PC-3 (cell line): ENCODE measurements at regions not wholly inside any gene's neighbourhood (a gene's known extent, or its start where the extent isn't known, plus 50 kb on each side); places are given as distances from the start of the nearest gene placed in this dataset.

Source experiments
- ATAC-seq: fragments of 200-7000 bp; cut with Tn5 transposase; 2 replicates; pipeline ENCODE4 v1.9.1; 2020; ENCODE audit warnings: mild to moderate bottlenecking, moderate library complexity
- BruUV-seq: library from RNA; stranded (reverse); fragments of 400-500 nt; replicated peaks from 2 replicates; lab custom pipeline; 2021; lab: Mats Ljungman, UMichigan
- CTCF ChIA-PET: fragments of 300-600 bp; sonication (Branson Sonifier 250); formaldehyde crosslinking; loops from one replicate; lab custom pipeline; 2022; ENCODE audit warnings: antibody characterized with exemption; lab: Charles Lee
- POLR2A ChIA-PET: fragments of 300-600 bp; sonication (Branson Sonifier 250); formaldehyde crosslinking; loops from one replicate; lab custom pipeline; 2022; ENCODE audit warnings: antibody characterized with exemption; ENCODE audit not compliant: unreplicated experiment; lab: Charles Lee
- DNase-seq: peaks from one replicate; pipeline ENCODE4 v3.0.0-alpha.2; 2015
- H2AFZ ChIP-seq: fragments of 300-600 bp; sonication (generic); 2 replicates; pipeline ENCODE4 v1.6.0; 2016; ENCODE audit warnings: antibody characterized with exemption, low read length
- H3F3A ChIP-seq: fragments of 300-600 bp; sonication (generic); one replicate; pipeline ENCODE4 v1.6.0; 2017; ENCODE audit warnings: antibody characterized with exemption, low read length, control low read depth, mild to moderate bottlenecking; ENCODE audit not compliant: unreplicated experiment
- H3K27ac ChIP-seq: fragments of 300-600 bp; sonication (generic); 2 replicates; pipeline ENCODE4 v1.5.1; 2016; ENCODE audit warnings: mild to moderate bottlenecking, low read length
- H3K27me3 ChIP-seq: fragments of 300-600 bp; sonication (generic); 2 replicates; pipeline ENCODE4 v1.6.1; 2016; ENCODE audit warnings: low read length, mixed read lengths
- H3K36me3 ChIP-seq: fragments of 300-600 bp; sonication (generic); 2 replicates; pipeline ENCODE4 v1.6.1; 2016; ENCODE audit warnings: low read depth, mixed run types, low read length, mixed read lengths
- H3K4me1 ChIP-seq: fragments of 300-600 bp; sonication (generic); 2 replicates; pipeline ENCODE4 v1.5.1; 2016; ENCODE audit warnings: low read length; ENCODE audit not compliant: insufficient read depth
- H3K4me2 ChIP-seq: fragments of 300-600 bp; sonication (generic); 2 replicates; pipeline ENCODE4 v1.6.0; 2016; ENCODE audit warnings: low read length
- H3K4me3 ChIP-seq: fragments of 300-600 bp; sonication (generic); 2 replicates; pipeline ENCODE4 v1.5.1; 2016; ENCODE audit warnings: mild to moderate bottlenecking, low read length, mixed read lengths
- H3K79me2 ChIP-seq: fragments of 300-600 bp; sonication (generic); 2 replicates; pipeline ENCODE4 v1.6.1; 2017; ENCODE audit warnings: low read length, mixed read lengths
- H3K9ac ChIP-seq: fragments of 300-600 bp; sonication (generic); 2 replicates; pipeline ENCODE4 v1.6.0; 2016; ENCODE audit warnings: mild to moderate bottlenecking, low read length
- H3K9me2 ChIP-seq: fragments of 300-600 bp; sonication (generic); replicated peaks from 2 replicates; pipeline ENCODE4 v1.6.1; 2016; ENCODE audit warnings: mixed run types, low read length, mixed read lengths
- H3K9me3 ChIP-seq: fragments of 300-600 bp; sonication (generic); 2 replicates; pipeline ENCODE4 v1.6.1; 2016; ENCODE audit warnings: low read length, mixed read lengths
- H4K20me1 ChIP-seq: fragments of 300-600 bp; sonication (generic); 2 replicates; pipeline ENCODE4 v1.6.1; 2016; ENCODE audit warnings: low read length, mixed read lengths
- EZH2 ChIP-seq: fragments of 300-600 bp; sonication (generic); IDR thresholded peaks from one replicate; pipeline ENCODE4 v1.6.1; 2017; ENCODE audit warnings: antibody characterized with exemption, mild to moderate bottlenecking, low read length; ENCODE audit not compliant: unreplicated experiment
- EZH2phosphoT487 ChIP-seq: fragments of 300-600 bp; sonication (generic); IDR thresholded peaks from 2 replicates; pipeline ENCODE4 v1.6.1; 2018; ENCODE audit warnings: mild to moderate bottlenecking, antibody characterized with exemption, low read length, borderline replicate concordance
- intact Hi-C: fragments of 100-400 bp; cut with micrococcal nuclease; formaldehyde crosslinking; loops from 2 replicates; pipeline ENCODE4 v1.9.0; 2023
- TF ChIP-seq, protein P1 (sequence below): fragments of 300-600 bp; sonication (generic); conservative IDR thresholded peaks from 2 replicates; pipeline ENCODE4 v1.5.1; 2017; ENCODE audit warnings: antibody characterized with exemption, low read depth, mild to moderate bottlenecking, low read length

DNA sequence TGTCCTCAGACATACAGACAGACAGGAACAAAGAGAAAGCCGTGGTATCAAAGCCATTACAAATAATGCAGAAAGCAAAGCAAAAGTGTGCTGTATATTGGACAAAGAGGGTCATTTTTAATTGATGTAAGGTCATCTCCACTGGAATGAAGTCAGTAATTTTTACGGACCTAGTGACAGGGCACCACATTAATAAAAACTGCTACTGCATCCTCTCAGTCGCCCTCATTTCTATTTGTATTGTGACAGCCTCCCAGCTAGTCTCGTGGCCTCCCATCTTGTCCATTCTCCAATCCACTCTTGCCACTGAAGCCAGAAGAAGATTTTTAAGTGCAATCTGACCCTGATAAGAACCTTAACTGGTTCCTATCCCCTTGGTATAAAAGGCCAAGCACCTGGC lies 132.4 kb downstream of the NUAK1 start:
- no peak for ATAC-seq
- no TSS peak for BruUV-seq
- Histone ChIP-seq H3K4me3 (no peak overlapping the region), H3K4me2 (no peak overlapping the region), H3K27ac (no peak overlapping the region), H4K20me1 (no peaks in the 10 kb centered on the region), H3K9me2 (no peaks in the 10 kb centered on the region), H3K79me2 (no peaks in the 10 kb centered on the region), H3K27me3 (no peaks in the 10 kb centered on the region), H3K4me1 (peaks cover 18% of the 10 kb centered on the region), H3K36me3 (no peaks in the 10 kb centered on the region), H3K9ac (no peak overlapping the region), H2AFZ (no peak overlapping the region), H3F3A (no peaks in the 10 kb centered on the region), H3K9me3 (no peaks in the 10 kb centered on the region)
- ChIA-PET CTCF (no interaction called here), POLR2A (no interaction called here)
- no peak for DNase-seq
- TF ChIP-seq EZH2phosphoT487 = no peak
- no peak for TF ChIP-seq EZH2
- TF ChIP-seq, protein P1, sequence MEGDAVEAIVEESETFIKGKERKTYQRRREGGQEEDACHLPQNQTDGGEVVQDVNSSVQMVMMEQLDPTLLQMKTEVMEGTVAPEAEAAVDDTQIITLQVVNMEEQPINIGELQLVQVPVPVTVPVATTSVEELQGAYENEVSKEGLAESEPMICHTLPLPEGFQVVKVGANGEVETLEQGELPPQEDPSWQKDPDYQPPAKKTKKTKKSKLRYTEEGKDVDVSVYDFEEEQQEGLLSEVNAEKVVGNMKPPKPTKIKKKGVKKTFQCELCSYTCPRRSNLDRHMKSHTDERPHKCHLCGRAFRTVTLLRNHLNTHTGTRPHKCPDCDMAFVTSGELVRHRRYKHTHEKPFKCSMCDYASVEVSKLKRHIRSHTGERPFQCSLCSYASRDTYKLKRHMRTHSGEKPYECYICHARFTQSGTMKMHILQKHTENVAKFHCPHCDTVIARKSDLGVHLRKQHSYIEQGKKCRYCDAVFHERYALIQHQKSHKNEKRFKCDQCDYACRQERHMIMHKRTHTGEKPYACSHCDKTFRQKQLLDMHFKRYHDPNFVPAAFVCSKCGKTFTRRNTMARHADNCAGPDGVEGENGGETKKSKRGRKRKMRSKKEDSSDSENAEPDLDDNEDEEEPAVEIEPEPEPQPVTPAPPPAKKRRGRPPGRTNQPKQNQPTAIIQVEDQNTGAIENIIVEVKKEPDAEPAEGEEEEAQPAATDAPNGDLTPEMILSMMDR = no peak
- intact Hi-C loops = no loop called here

DNA sequence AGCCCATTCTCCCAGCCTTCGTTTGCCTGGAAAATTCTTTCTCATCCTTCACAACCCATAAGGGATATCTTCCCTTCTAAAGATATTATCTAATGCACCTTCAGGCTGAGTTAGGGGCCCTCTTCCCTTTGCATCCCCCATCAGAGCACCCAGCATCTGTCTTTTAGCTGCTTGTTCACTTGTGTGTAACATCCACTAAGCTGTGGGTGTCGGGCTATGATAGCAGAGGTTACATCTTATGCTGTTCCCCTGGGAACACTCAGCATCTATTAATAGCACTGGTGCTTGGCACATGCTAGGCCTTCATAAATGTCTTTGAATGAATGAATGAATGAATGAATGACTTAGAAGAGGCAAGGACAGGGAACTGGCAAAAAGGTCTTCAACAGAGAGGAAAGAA lies 131.8 kb downstream of the NUAK1 start:
- Histone ChIP-seq H3K4me1 (peaks cover 13% of the 10 kb centered on the region), H3F3A (no peaks in the 10 kb centered on the region), H3K36me3 (no peaks in the 10 kb centered on the region), H3K9ac (no peak overlapping the region), H3K27ac (no peak overlapping the region), H3K4me2 (no peak overlapping the region), H3K9me3 (no peaks in the 10 kb centered on the region), H4K20me1 (no peaks in the 10 kb centered on the region), H3K79me2 (no peaks in the 10 kb centered on the region), H3K4me3 (no peak overlapping the region), H2AFZ (no peak overlapping the region), H3K9me2 (no peaks in the 10 kb centered on the region), H3K27me3 (no peaks in the 10 kb centered on the region)
- ChIA-PET CTCF (no interaction called here), POLR2A (no interaction called here)
- no TSS peak for BruUV-seq
- ATAC-seq (no peak), DNase-seq (no peak)
- intact Hi-C loops = no loop called here
- TF ChIP-seq, protein P1 = no peak
- no peak for TF ChIP-seq EZH2phosphoT487
- TF ChIP-seq EZH2 = no peak

DNA sequence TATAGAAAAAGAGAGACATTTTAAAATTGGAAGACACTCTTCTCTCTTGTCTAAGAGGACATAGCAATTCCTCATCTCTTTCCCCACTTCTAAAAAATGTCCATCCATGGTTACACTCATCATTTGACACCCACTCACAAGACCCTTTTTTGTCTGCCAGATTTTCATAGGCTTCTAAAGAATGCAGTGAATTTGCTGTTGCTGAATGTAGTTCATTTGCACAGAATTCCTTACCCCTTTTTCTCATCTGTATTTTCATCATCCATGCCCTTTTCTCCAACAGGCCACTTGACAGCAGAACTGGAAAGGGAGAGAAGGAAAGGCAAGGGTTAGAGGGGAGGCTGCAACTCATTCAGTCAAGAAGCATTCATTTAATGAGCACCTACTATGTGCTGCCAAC lies 128.0 kb downstream of the NUAK1 start:
- Histone ChIP-seq H3K9me3 (no peaks in the 10 kb centered on the region), H3K9ac (no peak overlapping the region), H2AFZ (no peak overlapping the region), H4K20me1 (no peaks in the 10 kb centered on the region), H3K4me2 (no peak overlapping the region), H3K27ac (no peak overlapping the region), H3K79me2 (no peaks in the 10 kb centered on the region), H3K4me3 (no peak overlapping the region), H3K36me3 (no peaks in the 10 kb centered on the region), H3K4me1 (no peaks in the 10 kb centered on the region), H3K9me2 (no peaks in the 10 kb centered on the region), H3K27me3 (no peaks in the 10 kb centered on the region), H3F3A (no peaks in the 10 kb centered on the region)
- BruUV-seq = no TSS peak
- DNase-seq (no peak), ATAC-seq (no peak)
- TF ChIP-seq EZH2phosphoT487 (no peak), EZH2 (no peak)
- TF ChIP-seq, protein P1 = no peak
- ChIA-PET CTCF (no interaction called here), POLR2A (no interaction called here)
- intact Hi-C loops = no loop called here
